ENCODE measurements at regions not wholly inside any gene's neighbourhood (a gene's known extent, or its start where the extent isn't known, plus 50 kb on each side); places are given as distances from the start of the nearest gene placed in this dataset.

DNA sequence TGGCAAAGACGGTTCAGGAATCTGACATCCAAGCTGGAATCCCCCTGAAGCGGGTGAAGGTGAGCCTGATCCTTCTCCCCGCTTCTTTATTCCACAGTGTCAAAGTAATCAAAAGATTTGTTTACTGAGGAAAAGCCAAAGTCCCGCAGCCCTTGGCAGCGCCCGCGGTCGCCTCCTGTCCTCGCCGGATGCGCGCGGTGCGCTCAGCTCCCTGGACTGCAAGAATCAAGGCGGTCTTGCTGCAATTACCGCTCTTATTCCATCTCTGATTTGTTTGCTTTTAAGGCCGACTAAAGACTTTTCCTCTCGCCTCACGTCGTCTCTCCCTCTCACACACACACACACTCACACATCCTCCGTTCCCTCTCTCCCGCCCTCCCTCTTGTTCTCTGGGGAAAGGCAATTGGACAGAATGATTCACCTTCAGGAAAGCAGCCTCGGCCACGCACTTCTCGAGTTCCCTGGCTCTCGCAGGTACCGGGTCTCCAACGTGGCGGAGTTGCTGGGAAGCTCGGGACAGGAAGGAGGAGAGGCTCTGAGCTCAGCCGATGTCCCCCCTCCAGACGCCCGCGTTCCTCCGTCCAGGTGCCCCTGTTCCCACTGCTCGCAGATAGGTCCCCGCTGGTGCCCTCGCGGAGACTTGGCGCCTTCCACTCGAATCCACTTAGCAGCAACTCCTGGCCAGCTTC is 68.6 kb upstream of the USP15 start:
- TF ChIP-seq, protein P1, sequence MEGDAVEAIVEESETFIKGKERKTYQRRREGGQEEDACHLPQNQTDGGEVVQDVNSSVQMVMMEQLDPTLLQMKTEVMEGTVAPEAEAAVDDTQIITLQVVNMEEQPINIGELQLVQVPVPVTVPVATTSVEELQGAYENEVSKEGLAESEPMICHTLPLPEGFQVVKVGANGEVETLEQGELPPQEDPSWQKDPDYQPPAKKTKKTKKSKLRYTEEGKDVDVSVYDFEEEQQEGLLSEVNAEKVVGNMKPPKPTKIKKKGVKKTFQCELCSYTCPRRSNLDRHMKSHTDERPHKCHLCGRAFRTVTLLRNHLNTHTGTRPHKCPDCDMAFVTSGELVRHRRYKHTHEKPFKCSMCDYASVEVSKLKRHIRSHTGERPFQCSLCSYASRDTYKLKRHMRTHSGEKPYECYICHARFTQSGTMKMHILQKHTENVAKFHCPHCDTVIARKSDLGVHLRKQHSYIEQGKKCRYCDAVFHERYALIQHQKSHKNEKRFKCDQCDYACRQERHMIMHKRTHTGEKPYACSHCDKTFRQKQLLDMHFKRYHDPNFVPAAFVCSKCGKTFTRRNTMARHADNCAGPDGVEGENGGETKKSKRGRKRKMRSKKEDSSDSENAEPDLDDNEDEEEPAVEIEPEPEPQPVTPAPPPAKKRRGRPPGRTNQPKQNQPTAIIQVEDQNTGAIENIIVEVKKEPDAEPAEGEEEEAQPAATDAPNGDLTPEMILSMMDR (tag by site-specific recombination; IDR thresholded peaks at IDR 0.05), result no peak
- no peak for TF ChIP-seq ZNF274 (IDR thresholded peaks at IDR 0.05; ENCODE audit: low read length)
- TF ChIP-seq ZNF274 (tag by site-specific recombination; IDR thresholded peaks at IDR 0.05; ENCODE audit: borderline replicate concordance), result no peak
- TF ChIP-seq, protein P2, sequence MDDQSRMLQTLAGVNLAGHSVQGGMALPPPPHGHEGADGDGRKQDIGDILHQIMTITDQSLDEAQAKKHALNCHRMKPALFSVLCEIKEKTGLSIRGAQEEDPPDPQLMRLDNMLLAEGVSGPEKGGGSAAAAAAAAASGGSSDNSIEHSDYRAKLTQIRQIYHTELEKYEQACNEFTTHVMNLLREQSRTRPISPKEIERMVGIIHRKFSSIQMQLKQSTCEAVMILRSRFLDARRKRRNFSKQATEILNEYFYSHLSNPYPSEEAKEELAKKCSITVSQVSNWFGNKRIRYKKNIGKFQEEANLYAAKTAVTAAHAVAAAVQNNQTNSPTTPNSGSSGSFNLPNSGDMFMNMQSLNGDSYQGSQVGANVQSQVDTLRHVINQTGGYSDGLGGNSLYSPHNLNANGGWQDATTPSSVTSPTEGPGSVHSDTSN (CRISPR knock-in tag; IDR thresholded peaks at IDR 0.05), result no peak
- TF ChIP-seq ZNF549 (tag by site-specific recombination; IDR thresholded peaks at IDR 0.05), result no peak
- no peak for TF ChIP-seq MYNN (tag by site-specific recombination; IDR thresholded peaks at IDR 0.05; ENCODE audit: borderline replicate concordance)
- TF ChIP-seq ZFP3 (tag by site-specific recombination; IDR thresholded peaks at IDR 0.05; ENCODE audit: low read depth), result no peak
- no peak for TF ChIP-seq ZNF292 (tag by site-specific recombination; IDR thresholded peaks at IDR 0.05; ENCODE audit: borderline replicate concordance, low read depth)
- no peak for TF ChIP-seq ZNF311 (tag by site-specific recombination; IDR thresholded peaks at IDR 0.05; ENCODE audit: borderline replicate concordance)
- TF ChIP-seq ZNF830 (tag by site-specific recombination; IDR thresholded peaks at IDR 0.05; ENCODE audit: low read depth), result no peak
- no peak for TF ChIP-seq ZNF416 (tag by site-specific recombination; IDR thresholded peaks at IDR 0.05)
- TF ChIP-seq ZBTB7A (tag by site-specific recombination; IDR thresholded peaks at IDR 0.05; ENCODE audit: low read depth), result no peak
- no peak for TF ChIP-seq ZSCAN23 (tag by site-specific recombination; IDR thresholded peaks at IDR 0.05)
- TF ChIP-seq ZNF701 (tag by site-specific recombination; IDR thresholded peaks at IDR 0.05), result no peak
- TF ChIP-seq, protein P3, sequence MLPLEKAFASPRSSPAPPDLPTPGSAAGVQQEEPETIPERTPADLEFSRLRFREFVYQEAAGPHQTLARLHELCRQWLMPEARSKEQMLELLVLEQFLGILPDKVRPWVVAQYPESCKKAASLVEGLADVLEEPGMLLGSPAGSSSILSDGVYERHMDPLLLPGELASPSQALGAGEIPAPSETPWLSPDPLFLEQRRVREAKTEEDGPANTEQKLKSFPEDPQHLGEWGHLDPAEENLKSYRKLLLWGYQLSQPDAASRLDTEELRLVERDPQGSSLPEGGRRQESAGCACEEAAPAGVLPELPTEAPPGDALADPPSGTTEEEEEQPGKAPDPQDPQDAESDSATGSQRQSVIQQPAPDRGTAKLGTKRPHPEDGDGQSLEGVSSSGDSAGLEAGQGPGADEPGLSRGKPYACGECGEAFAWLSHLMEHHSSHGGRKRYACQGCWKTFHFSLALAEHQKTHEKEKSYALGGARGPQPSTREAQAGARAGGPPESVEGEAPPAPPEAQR (tag by site-specific recombination; IDR thresholded peaks at IDR 0.05), result no peak

All from HEK293 (cell line).